HG03442 (cell line): ENCODE measurements at regions not wholly inside any gene's neighbourhood (a gene's known extent, or its start where the extent isn't known, plus 50 kb on each side); places are given as distances from the start of the nearest gene placed in this dataset.

ENCODE experiments used
- ATAC-seq: cut with Tn5 transposase; IDR thresholded peaks from one replicate; pipeline ENCODE4 v1.9.1; 2021; ENCODE audit warnings: mild to moderate bottlenecking, moderate library complexity; ENCODE audit not compliant: unreplicated experiment

GRCh38 chr16:73888840-73889490 is 407.6 kb upstream of the PSMD7 start:
- no peak for ATAC-seq

- no peak for ATAC-seq
These were observed 408.7 kb upstream of the PSMD7 start for GRCh38 chr16:73887911-73888310.

- no peak for ATAC-seq
These were observed 410.2 kb upstream of the PSMD7 start for GRCh38 chr16:73886426-73886825.

GRCh38 chr16:73885319-73885718 is 411.3 kb upstream of the PSMD7 start:
- no peak for ATAC-seq

GRCh38 chr16:73883841-73884240 is 412.8 kb upstream of the PSMD7 start:
- ATAC-seq, result no peak

GRCh38 chr16:73883126-73883525 is 413.5 kb upstream of the PSMD7 start:
- no peak for ATAC-seq

- ATAC-seq, result no peak
These were observed 414.0 kb upstream of the PSMD7 start for GRCh38 chr16:73882651-73883050.

GRCh38 chr16:73882033-73882432 is 414.6 kb upstream of the PSMD7 start:
- ATAC-seq, result no peak

- ATAC-seq, result no peak
These were observed 417.0 kb upstream of the PSMD7 start for GRCh38 chr16:73879621-73880020.

GRCh38 chr16:73878611-73879010 is 418.0 kb upstream of the PSMD7 start:
- ATAC-seq, result no peak

- ATAC-seq, result no peak
These were observed 419.5 kb upstream of the PSMD7 start for GRCh38 chr16:73877150-73877549.

- no peak for ATAC-seq
These were observed 420.5 kb upstream of the PSMD7 start for GRCh38 chr16:73875996-73876690.

- ATAC-seq, result no peak
These were observed 422.3 kb upstream of the PSMD7 start for GRCh38 chr16:73874324-73874723.

- no peak for ATAC-seq
These were observed 423.0 kb upstream of the PSMD7 start for GRCh38 chr16:73873643-73874042.

GRCh38 chr16:73872856-73873255 is 423.8 kb upstream of the PSMD7 start:
- ATAC-seq, result no peak

- no peak for ATAC-seq
These were observed 425.4 kb upstream of the PSMD7 start for GRCh38 chr16:73871088-73871733.

GRCh38 chr16:73869126-73869525 is 427.5 kb upstream of the PSMD7 start:
- no peak for ATAC-seq

GRCh38 chr16:73864868-73865267 is 431.7 kb upstream of the PSMD7 start:
- ATAC-seq, result no peak

GRCh38 chr16:73858326-73858725 is 438.3 kb upstream of the PSMD7 start:
- no peak for ATAC-seq

- no peak for ATAC-seq
These were observed 442.6 kb upstream of the PSMD7 start for GRCh38 chr16:73853968-73854367.

- ATAC-seq, result no peak
These were observed 444.1 kb upstream of the PSMD7 start for GRCh38 chr16:73852561-73852960.

- ATAC-seq, result no peak
These were observed 447.6 kb upstream of the PSMD7 start for GRCh38 chr16:73848993-73849392.
